H4 (cell line): ENCODE measurements at regions not wholly inside any gene's neighbourhood (a gene's known extent, or its start where the extent isn't known, plus 50 kb on each side); places are given as distances from the start of the nearest gene placed in this dataset.

Experiments used
- DNase-seq: peaks from one replicate; pipeline ENCODE4 v3.0.0-alpha.2; 2015; ENCODE audit warnings: low spot score

DNA sequence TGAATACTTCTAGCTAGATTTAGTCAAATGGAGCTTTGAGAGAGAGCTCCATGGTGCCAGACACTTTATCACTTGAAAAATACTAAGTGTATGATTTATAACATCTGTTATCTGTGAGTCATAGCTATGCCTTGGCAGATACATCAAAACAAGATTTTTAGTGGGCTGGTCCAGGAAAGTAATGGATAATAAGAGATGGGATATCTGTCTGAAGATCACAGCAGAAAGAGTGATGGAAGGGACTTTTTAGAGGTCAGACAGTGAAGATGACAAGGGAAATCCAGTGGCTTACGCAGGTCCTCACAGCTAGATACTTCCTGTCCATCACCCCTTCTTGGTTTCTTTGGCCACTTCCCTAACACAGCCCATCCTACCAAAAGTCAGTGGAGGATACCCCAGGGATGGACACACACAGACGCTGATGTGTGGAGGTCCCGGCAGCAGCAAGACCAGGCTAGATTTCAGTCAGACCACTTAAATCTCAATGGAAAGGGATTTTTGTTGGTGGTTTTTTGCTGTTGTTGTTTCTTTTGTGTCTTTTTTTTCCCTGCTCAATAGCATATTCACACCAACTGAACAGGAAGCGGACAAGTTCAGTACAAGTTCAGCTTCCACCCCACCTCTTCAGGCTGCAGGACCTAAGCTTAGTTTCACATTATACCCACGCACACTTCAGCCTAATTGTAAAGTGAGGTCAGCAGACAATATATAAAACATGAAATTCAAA lies 209.3 kb downstream of the ALDH8A1 start:
- DNase-seq, result no peak

DNA sequence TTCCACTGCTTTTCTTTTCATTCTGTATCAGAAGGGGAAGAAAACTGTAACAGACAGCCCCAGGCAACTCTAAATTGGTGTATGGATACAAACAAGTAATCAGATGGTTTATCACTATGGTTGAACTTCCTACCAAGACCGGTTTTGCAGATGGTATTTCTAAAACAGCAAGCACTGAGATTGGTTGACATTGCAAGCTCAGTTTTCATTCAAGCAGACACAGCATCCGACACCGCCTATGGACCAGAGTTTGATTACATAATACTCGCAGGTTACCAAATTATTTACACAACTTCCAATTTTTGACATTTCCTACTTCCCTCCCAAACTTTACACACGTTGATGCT lies 209.9 kb downstream of the ALDH8A1 start:
- DNase-seq, result no peak

DNA sequence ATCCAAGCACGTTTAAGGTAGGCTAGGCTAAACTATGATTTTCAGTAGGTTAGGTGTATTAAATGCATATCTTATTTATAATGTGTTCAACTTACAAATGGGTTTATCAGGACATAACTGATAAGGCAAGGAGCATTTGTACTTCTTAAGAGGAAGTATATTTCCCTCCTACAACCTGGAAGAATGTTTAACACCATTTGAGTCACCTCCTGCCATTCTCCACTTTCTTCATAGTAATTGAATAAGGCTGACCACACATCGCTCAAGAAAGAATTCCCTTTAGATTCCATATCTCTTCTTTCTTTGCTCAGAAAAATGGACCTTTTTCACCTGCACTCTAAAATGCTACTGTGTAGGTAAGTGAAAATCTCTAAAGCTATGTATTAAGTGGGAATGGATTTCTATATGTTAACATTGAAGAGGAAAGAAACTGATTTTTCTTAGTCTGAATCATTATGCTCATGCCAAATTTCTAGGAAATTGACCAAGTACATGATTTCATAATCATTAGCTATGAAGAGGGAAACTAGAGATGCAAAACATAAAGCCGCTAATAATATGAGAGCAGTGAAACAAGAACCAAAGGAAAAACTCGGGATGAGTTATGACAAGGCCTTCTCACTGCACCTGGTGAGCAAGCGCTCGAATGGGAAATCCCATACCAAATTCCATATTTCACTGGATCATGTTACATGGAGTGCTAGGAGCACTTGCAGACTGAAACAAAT lies 210.4 kb downstream of the ALDH8A1 start:
- no peak for DNase-seq

DNA sequence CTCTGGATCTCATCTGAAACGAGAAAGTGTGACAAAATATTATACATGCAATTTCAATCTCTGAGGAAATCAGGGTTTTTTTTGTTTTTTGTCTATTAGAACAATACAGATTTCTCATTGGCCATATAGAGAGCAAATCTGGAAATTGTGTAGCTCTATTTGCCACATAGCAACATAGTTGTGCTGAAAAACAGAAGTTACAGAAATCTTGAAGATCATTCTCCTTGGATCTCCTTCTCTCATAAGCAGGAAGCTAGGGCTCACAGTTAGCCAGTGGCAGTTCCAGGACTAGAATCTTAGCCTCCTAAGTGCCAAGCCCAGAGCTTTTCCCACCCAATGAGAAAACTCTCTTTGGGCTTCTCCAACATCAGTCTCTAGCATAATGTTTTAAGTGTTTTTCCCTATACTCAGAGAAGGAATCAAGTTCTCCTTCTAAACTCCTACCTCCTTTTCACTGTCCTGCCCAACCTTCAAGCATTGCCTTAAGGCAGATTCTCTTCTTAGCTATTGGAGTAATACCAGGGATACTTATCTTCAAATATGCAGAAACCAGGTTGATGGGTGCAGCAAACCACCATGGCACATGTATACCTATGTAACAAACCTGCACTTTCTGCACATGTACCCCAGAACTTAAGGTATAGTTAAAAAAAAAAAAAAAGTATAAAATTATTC lies 211.6 kb downstream of the ALDH8A1 start:
- DNase-seq, result no peak

DNA sequence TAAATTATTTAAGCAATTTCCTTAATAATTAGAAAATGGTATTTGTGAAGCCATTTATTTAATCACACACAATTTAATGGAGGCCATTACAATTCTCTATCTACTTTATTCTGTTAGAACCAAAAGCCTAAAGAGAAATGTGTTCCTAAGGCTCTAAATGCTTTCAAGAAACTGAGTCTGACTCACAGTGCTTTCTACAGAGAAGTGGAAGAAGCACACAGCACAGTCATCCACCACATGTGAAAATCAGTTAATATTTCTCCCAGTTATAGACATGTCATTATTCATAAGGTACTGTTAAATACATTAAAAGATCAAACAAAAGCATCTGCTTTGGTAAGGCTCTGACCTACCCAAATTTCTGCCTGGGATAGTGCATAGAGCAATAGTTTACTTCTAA lies 214.4 kb downstream of the ALDH8A1 start:
- DNase-seq, result no peak

DNA sequence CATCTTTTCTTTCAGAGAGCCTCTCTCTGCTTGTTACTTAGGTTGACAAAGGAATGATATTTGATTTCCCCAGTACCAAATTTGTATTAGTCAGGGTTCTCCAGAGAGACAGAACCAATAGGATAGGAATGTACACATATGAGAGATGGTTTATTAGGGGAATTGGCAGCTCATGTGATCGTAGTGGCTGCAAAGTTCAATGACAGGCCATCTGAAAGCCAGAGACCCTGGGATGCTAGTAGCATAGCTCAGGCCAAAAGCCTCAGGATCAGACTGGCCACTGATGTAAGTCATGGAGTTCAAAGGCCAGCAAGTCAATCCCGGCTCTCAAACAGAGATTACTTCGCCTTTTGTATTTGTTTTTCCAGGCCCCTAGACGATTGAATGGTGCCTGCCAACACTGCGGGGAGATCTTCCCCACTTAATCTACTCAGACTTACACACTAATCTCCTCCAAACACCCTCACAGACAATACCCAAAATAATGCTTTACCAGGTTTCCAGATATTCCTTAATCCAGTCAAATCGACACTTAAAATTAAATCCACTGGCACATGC lies 215.5 kb downstream of the ALDH8A1 start:
- no peak for DNase-seq

DNA sequence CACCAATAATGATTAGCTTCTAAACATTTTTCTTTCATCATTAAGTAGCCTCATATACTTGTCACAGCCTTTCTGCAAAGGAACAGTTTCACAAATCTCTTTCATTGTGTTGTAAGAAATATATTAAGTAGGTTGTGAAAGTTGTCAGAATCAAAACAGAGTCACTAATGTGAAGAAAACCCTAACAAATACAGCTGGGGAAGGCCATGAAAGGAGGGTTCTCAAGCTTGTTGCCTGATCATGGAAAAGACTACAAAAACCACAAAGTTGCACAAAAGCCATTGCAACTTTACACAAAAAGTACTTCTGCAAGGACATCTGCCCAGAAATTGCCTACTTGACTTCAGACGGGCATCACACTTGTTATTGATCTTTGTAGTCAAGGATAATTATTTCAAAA lies 216.1 kb downstream of the ALDH8A1 start:
- DNase-seq, result no peak

DNA sequence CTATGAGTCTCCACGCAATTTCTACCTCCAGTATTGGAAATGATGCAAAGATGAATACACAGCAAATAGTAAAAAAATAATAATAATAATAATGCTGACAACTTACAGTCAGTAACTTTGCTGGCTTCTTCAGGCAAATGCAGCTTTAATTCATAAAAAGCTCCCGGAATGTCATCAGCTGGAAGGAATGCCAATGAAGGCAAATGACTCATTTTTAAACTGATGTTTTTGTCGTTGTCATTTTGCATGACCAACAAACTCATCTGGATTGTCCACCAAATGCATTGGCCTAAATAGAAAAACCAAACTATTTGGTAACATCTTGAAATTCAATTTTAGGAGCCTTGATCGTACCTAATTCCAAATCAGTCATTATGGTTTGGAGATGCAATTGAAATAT lies 217.1 kb downstream of the ALDH8A1 start:
- DNase-seq, result no peak

DNA sequence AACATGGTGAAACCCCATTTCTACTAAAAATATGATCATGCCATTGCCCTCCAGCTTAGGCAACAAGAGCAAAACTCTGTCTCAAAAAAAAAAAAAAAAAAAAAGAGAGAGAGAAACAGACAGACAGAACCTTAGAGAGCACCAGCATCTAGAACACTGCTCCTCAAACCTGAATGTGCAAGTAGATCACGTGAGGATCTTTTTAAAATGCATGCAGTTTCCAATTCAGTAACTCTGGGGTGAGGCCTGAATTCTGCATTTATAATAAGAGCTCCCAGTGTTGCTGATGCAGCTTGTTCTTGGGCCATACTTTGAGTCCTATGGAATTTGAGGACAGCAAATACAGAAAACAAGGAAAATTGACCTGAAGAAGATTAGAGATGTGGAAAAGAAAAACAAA lies 218.3 kb downstream of the ALDH8A1 start:
- DNase-seq, result no peak

DNA sequence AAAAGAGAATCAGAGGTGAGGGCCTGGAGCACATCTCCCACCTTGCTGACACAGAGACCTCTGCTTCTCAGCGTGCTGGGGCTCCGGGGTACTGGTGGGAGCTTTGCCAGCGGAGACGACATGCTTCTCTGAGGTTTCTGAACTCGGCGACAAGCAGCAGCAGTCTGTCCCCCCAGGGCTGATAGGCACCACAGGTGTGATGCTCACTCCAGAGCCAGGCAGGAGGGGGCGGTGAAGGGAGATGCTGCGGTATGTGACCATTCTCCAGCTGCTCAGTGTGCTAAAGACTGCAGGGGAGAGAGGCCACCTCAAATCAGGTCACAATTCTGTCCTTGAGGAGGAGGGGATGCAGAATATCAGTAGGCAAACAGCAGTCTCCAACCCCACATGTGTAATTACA lies 219.9 kb downstream of the ALDH8A1 start:
- DNase-seq, result no peak

DNA sequence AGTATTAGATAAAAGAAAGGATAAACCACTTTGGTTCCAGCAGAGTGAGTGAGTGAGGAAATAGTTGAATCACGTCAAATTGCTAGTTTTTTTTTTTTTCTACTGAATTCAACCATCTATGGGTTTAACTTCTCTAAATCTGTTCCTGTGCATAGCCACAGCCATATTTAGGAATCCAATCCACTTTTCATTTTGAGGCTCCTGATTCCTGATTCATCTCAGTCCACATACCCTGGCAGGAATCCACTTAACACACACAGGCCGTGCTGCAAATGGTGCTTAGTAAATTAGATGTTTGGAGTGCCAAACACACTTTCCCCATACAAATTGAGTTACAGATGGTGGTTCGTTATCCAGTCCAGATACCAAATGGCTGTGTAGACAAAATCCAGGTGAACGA lies 220.3 kb downstream of the ALDH8A1 start:
- no peak for DNase-seq

DNA sequence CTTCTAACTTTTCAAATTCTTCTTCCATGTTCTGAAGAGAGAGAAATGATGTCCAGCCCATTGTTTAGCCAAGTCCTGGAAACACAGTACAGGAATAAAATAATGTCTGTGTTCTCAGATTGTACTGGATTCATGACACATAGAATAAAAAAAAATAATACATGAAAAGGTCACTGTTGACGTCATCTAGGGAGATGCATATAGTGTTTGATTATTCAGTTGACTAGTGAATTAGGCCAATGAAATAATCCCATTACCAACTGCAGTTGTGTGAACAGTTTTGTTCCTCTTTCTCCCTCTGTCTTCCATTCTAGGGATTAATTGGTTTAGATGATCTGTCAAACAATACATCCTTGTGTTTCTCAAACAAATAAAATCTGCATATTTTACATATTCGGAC lies 222.8 kb downstream of the ALDH8A1 start:
- DNase-seq, result no peak

DNA sequence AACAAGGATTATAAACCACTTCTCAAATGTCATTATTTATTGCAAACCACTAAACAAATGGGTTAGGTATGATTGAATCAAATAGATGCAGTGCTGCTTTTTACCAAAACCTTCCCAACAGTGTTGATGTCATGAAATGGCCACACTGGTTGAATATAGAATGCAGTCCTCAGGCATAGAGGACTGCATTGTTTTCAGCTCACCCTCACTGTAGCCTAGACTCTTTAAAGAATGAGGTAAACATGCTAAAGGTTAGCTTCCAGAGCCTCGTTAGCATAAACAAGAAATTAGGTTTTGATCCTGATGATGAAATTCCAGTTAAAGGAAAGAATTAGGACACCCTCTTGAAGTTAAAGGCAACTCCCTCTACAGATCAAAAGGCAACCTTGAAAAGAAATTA lies 224.3 kb downstream of the ALDH8A1 start:
- peak; percentile 29 for DNase-seq

DNA sequence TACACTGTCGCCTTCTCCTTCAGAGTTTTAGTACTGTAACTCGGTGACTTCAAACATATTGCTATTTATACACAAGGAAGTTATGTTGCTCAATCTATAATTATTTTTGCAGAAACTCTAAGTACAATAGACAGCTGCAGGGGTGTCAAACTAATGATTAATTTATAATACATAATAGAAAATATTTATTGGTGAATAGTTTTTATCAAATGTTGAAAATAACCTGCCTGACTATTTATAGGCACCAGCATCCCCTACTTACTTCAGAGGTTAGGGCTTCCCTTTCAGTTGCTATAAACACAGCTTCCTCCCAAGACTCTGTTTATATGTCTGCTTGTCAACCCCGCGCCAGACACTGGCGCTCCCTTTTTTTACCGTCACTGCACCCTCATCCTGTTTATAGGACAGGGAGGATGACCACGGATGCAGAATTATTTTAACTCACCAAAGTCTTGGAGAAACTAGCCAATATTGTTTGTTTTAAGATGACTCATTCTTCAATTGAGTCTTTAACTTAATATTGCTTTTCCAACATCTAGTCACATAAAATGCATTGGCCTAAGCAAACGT lies 225.0 kb downstream of the ALDH8A1 start:
- DNase-seq, result peak; percentile 73

DNA sequence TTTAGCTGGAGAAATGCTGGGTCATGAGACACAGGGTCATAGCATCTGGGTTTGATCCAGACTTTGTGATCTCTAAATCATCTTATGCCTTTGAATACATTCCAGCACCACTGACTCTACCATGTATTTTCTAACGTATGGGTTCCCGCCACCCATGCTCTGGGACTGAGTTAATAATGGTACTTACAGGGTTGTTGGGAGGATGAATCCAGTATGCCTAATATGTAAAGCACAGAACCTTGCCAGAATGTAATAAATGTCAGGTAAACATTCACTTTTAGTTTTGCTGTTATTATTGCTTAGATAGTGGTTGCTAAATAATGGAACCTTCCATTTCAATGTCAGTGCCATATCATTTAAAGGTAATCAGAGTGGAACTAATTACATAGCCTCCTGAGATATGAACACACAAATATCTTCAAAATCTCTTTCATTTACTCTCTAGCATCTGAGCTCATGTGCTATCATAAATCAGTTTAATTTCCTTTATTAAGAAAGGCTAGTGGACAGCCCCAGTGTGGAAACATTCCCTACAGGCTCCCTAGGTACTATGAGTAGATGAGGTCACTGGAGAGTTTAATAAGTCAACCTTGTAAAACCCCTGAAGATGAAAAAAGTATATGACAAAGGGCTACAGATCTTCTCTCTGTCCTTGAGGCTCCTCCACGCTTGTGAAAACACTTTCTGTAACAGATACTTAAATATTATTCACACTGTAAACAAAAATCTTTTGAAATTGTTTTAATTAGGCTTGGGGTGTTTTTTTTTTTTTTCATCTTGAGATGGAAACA lies 226.6 kb downstream of the ALDH8A1 start:
- DNase-seq, result no peak

DNA sequence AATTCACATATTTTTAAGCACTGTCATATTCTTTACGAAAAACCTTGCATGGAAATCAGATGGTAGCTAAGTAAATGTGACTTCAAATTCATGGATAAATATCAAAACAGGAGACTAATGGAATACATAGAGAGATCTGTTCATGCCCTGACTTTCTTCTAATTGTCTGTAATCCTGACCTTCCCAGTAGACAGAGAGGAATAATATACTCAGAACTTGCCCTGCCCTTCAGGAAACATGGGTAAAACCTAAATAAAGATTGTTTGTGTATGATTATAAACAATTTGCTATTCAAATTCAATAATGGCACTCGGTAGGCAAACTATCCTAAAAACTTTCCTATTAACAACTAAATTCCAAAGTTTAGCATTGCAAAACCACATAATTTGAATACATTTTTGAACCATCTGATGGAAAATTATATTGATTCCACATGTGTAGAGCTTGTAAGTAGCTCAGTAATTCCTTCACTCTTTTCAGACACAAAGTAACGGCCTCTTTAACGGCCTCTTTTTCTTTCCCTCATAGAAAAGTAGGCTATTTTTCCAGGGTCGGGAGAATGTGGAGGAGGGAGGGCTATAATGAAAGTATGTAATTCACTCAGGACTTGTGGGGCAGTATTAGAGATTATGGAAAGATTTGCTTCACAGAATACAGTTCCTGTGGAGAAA lies 227.6 kb downstream of the ALDH8A1 start:
- DNase-seq, result no peak

DNA sequence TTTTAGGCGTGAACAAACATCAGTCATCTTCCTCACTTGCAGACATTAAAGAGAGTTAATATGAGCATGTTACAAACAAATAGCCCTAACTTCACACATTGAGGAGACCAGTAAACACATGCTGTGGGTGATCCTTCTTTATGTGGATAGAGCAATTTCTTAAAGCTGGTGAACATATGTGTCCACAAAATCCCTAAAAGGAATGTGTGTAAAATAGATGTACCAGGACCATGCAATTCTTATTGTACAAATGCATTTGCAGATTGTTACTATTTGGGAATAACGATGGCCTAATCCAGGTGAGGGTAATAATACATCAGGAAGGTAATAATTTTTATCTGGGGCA lies 228.9 kb downstream of the ALDH8A1 start:
- DNase-seq, result no peak

DNA sequence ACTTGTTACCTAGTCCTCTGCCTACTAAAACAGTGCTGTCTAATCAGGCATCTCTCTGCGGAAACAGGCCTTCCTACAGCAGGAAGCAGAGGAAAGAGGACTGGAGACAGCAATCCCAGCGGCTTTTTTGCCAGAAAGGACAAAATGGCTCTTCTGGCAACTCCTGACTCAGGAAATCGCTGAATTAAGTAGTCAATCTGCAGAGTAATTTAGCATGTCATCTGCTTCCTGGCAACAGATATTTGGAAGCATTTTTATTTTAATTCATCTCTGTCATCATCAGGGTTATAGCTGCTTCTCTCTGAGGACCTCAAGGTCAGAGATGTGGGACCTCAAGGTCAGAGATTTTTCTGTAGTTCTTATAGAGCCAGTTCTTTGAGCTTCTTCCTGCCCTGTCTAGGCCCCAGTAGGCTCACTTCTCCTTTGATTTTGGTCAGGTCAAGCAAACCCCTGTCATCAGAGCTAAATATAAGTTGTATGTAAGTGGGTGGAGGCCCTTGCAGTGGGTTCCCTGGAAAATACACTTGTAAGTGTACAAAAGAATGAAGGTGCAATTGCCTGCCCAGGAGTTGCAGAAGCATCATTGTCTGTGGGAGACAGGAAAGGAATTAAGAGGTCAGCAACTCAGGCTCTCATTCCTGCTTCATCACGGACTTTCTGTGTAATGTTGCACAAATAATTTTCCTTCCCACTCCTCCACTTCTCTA lies 229.4 kb downstream of the ALDH8A1 start:
- no peak for DNase-seq

DNA sequence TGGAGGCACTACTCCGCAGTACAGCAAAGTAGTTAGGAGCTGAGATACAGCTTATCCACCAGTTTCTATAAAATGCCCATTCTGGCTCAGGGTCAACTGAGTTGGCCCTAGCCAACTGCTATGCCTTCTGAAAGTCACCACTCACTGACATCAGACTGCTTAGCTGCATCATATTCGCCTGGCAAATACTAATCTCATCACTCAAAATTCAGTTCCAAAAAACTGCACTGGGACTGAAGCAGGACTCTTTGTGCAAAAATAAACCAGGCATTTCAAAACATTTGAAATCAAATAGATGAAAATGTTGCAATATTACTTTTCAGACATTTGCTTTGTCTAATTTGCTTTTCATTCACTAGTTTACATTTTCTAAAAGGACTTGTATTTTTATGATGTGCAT lies 230.0 kb downstream of the ALDH8A1 start:
- no peak for DNase-seq

DNA sequence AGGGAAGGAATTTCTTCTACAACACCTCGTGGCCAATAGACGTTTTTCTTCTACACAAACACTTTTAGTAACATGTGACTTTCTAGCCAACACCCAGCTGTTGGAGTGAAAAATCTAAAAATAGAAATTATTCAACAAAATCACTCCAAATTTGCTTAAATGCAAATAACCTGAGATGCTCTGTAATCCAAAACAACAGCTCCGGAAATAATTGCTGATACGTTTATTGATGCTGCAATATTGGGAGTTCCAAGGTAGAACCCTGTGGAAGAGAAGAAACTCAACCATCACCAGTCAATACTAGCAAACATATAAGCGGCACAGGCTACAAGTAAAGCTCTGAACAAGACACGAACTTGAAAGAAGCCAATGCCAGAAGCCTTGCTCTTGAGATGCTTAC lies 230.6 kb downstream of the ALDH8A1 start:
- no peak for DNase-seq

DNA sequence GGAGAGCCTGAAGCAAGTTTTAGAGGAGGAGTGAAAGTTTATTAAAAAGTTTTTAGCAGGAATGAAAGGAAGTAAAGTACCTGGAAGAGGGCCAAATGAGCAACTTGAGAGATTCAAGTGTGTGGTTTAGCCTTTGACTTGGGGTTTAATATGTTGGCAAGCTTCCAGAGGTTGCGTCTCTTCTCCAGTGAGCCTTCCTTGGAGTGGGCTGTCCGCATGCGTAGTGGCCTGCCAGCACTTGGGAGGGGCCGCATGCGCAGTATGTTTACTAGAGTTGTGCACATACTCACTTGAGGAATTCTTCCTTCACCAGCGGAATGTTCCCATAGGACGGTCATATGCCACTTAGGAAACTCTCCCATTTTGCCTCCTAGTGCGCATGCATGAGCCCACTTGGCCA lies 235.2 kb downstream of the ALDH8A1 start:
- no peak for DNase-seq
